Stimulated activated CD4-positive, alpha-beta T cell treated with anti-CD3 and anti-CD28 coated beads, Interleukin-1b, Interleukin-23, amount 100 ng/mL, for 24 hours (primary cell): ENCODE measurements at regions not wholly inside any gene's neighbourhood (a gene's known extent, or its start where the extent isn't known, plus 50 kb on each side); places are given as distances from the start of the nearest gene placed in this dataset.

ENCODE experiments used
- DNase-seq, 4 experiments: peaks; one replicate each; pipeline ENCODE4 v3.0.0-alpha.2; 2020; ENCODE audit warnings: low read depth in 4 of 4, low spot score in 1 of 4

DNA sequence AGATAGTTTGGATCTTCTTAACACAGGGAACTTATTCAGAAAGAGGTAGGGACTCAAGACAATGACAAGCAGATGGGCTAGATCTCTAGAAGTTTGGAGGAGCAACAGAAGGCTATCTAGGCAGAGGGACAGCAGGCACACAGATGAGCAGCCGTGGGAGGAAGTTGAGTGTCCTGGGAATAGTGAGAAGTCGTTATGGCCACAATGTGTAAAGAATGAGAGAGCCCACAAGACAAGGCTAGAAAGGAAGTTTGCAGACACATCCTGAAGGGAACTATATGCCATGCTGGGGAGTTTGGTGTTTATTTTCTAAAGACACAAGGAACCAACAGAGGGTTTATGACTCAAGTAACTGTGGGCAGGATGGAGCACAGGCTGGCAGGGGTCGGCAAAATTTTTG is 160.6 kb downstream of the PALM2AKAP2 start:
- DNase-seq, result no peak

DNA sequence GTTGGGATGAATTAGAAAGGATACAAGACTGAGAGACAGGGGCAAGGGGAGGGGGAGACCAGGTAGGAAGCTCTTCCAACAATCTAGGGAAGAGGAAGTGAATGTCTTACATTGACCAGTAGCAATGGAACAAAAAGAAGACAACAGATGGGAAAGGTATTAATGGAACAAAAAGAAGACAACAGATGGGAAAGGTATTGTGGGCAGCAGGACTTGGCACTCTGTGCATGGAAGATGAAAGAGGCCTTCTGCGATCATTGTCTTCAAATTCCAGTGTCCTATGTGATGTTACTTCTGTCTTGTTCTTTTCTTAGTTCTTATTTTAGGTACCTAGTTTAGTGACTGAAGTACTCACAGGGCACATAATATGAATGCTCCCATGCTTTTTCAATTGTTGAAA is 161.8 kb downstream of the PALM2AKAP2 start:
- no peak for DNase-seq

DNA sequence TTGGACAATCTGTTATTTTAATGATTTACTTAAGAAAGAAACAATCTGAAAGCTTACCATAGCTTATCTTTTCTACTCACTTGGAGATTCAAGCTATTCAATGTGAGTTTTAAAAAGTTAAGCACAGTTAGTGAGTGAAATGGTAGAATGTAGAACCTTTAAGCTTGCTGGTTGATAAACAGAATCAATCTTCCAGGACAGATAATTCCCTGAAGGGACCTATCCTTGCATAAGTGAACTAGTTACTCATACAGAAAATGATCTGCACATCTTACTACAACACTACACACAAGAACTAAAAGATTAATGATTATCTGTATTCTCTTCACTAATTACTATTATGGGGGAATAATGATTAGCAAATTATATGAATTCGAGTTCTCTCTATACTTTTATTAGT is 165.6 kb downstream of the PALM2AKAP2 start:
- DNase-seq, result no peak

DNA sequence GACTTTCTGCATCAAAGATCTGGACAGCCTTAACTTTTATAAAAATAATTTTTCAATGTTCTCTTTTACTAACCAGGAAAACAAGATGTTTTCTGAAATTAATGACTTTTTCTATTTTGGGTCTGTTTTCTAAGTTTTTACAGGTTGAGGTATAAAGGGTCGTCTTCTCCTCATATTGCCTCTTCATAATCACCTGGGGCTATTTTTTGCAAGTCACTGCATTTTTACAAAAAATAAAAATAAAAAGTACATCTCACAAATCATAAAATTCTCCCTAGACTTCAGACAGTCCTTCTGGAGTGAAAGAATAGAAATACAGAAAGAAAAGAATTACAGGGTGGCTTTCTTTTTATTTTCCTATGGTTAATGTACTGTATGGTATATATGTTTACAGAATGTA is 168.5 kb downstream of the PALM2AKAP2 start:
- no peak for DNase-seq

DNA sequence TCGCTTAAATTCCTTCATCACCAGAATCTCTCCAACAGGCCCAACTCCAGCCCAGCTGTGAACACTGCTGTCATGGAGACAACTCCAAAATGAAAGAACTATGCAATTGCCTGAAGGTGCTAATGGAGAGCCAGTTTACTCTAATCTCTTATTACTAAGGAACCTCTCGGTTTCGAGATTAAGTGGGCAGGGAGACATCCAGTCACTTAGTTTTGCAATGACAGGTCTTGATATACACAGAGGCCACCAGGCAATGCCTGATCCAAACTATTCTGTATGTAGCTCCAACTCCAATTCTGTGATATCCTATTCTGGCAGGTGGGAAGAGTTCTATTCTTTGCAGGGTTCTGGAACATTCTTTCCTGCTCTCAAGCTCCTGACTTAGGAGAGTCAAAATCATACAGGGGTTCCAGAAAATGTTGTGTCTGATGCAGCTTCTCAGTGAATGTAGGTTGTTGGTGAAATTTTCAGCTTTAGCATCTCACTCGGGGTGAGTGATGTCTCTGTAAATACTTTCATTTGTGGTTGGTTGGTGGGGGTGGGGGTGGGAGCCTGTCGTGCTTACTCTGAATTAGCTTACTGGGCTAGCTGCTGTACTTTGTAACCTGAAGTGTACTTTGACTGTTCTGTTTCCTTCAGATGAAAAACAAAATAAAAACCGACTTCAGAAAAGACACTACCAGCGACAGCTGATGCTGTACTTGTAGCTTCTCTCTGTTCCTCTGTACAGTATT is 170.9 kb downstream of the PALM2AKAP2 start:
- DNase-seq, result no peak

DNA sequence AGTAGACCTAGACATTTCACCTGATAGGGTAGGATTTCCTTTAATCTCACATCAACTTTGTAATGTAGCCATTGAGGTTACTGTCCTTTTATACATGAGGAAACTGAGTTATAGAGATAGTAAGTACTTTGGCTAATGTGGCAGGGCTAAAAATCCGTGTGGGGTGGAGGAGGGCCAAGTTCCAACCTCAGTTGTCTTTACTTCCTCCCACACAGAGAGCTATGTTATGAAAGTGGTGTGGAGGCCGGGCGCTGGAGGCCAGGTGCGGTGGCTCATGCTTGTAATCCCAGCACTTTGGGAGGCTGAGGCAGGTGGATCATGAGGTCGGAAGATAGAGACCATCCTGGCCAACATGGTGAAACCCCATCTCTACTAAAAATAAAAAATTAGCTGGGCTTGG is 173.3 kb downstream of the PALM2AKAP2 start:
- no peak for DNase-seq

DNA sequence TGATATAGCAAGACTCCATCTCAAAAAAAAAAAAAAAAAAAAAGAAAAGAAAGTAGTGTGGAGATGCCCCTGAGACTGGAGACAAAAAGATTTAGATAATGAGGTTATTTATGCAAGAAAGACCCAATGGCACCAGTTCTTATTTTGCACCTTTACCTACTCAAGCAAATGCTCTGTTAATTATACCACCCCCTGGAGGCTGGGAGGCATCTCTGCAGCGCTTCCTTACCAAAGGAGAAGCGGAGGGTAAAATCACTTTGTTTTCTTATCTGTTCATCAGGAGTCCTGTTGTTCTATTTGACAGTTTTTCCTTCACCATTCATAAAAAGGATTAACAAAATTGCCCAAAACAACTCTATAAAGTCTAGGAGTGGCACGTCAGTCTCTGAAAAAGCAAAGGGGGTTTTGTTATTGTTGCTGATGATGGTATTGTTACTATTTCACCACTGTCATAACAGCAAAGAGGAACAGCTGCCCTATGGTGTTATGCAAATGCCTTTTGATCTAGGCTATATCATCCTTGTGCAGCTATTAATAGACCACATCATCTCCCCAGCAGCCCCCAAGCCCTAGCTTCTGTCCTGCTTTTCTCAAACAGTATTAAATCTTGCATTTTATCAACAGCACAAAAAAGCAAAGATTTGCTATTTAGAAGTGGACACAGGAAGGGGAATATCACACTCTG is 174.0 kb downstream of the PALM2AKAP2 start:
- DNase-seq, result no peak

DNA sequence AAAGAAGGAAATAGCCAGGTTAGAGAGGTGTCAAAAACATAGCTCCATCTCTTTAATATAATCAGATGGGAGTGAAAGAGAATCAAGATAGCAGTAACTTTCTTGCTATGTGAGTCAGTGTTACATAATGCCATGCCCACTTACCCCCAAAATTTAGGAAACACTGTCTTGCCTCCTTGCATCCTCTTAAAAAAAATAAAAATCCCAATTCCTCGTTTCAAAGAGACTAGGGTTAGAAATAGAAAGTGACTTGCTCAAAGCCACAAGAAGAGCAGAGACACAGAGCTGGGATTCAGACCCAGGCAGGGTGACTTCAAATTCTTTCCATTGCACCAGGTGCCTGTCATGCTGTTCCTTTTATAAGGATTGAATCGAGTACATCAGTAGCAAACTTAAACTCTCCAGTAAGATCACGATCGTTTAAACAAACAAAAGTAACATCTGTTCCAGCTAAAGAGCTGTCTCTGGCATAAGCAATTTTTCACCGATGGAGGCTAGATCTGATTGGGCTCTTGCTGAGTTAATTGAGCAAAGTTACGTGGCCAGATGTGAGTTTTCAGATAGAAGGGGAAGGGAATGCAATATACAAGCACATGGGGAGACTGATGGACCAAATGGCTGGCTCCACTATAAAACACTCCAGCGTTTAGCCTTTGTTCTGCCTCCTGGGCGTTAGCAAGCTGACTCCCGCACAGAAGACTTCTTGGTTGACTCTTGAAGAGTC is 176.9 kb downstream of the PALM2AKAP2 start:
- no peak for DNase-seq

DNA sequence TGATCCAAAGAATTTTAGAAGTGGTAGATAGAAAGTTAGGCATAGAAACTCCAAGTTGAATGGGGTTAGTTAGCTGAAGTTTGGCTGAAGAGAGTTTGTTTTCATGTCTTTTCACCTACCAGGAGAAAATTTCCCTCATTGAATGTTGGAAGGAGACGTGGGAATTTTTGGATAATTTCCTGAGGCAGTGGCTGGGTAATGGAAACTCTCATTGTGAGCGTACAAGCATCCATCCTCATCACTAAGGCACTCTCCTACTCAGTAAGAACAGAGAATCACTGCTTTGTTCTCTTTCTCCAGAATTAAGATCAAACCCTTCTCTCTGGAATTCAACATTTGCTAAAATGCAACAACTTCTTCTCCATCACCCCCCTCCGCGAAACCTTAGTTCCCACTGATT is 179.7 kb downstream of the PALM2AKAP2 start:
- no peak for DNase-seq

DNA sequence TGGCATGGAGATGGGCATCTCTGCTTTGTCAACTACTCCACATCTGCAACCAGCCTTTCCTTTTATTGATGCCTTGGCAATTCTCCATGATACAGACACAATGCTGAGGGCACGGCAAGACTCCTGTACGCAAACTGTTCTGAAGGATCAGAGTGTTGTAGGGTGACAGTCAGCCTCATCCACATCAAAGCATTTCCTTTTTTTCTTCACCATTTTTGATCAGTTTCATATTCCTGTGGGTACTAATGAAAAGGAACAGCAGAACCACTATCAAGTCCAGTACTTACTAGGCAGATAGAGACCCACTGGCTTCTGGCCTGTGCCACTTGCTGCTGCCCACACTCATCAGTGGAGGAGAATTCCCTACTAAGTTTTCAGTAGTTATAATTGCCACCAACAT is 181.6 kb downstream of the PALM2AKAP2 start:
- DNase-seq, result no peak

DNA sequence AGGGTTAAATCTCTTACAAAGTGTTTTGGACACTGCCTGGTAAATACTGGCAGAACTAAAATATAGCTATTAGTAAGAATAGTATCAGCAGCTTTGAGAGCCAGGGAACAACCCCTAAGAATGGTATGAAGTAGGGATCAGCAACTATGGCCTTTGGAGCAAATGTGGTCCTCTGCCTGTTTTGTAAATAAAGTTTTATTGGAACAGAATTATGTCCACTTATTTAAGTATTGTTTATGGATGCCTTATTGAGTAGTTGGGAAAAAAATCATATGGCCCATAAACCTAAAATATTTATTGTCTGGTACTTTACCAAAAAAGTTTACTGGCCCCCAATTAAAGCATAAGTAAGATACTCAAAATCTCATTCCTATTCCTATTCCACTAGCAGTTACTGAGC is 182.2 kb downstream of the PALM2AKAP2 start:
- no peak for DNase-seq

DNA sequence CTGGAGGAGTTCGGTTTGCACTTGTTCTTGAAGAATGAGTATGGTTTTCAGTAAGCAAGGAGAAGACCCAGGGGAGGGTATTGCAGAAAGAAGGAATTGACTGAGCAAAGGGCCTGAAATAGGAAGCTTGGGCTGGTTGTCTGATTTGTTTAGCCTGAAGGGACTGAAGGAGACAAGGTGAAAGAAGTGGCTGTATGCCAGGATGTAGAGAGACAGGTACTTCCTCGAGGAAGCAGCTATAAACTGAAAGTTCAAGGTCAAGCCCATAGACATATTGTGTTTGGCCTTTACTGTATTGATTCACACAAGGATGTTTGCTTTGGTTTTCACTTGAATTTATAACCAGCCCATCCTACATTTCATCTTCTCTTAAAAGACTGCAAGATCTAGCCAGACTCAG is 183.1 kb downstream of the PALM2AKAP2 start:
- no peak for DNase-seq

DNA sequence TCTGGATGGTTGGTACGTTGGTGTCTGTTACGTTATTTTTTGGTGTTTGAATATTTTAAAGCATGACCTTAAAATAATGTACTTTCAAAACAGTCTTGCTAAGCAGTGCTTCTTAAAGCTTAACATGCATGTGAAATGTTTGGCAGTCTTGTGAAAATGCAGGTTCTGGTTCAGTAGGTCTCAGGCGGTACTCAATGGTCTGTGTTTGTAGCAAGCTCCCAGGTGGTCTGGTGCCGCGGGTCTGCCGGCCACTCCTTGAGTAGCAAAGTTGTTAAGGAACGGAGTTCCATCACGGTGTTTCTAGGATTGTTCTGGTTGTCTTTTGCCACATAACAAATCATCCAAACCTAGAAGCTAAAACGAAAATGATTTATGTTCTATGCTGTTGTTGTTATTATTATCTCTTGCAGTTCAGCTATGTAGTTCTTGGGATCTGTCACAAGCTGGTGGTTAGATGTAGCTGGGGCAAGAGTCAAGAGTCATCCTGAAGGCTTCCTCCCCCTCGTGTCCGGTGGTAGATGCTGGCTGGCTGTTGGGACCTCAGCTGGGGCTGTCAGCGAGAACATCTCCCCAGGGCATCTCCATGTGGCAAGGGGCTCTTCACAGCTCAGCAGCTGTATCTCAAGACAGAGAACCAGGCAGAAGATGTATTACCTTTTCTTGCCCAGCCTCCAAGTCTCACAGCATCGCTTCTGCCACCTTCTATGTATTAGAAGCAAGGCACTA is 186.8 kb downstream of the PALM2AKAP2 start:
- no peak for DNase-seq

DNA sequence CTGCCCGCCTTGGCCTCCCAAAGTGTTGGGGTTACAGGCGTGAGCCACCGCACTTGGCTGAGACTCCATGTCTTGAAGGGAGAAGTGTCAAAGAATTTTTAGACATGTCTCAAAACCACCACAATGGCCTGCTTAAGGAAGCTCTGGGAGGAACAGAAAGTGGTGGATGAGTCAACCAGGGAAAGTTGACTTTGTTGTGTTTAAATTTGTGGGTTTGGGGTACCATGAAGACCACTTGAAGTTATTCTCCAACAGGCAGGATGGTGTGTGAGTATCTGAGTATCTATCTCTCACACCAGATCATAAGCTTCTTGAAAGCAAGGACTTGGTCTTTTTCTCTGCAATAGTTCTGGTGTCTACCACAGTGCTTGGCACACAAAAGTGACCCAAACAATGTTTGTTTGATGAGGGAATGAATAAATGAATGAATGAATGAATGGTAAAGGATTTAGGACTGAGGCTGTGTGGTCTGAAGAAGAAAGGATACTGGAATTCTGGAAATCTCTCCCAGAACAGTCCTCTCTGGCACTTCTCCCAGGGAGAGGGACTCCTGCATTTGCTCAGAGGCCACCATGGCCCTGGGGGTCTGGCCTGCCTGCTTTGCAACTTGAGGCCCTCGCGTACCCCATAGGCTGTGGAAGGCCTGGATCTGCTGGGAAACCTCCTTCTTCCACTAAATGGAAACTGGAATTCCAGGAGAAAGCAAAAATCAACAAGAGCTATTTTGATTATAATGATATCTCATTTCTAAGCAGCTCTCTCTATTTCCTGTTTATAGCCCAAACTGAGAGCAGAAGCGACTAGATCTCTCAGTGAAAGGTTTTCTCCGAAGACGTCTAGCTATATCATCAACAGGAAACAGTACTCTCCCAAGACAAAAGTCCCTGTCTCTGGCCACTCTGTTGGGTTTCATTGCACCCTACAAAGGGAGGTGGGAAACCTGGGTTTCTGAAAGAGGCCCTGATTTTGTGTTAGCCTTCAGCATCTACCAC is 187.9 kb downstream of the PALM2AKAP2 start:
- DNase-seq, result no peak

DNA sequence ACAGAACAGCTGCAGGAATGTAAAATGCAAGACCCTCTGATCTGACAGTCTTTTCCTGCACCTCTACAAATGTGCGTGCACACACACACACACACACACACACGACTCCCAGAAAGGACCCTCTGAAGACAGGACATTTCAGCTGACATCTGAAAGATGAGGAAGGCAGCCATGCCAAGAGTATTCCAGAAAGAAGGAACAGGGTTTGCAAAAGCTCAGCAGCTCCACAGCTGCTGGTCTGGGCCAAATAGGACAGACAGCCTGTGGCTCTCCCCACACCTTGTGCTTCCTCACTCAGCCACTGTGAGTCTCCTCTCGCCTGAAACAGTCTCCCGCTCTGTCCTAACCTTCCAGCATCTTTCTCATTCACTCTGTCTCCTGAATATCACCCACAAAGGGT is 189.0 kb downstream of the PALM2AKAP2 start:
- no peak for DNase-seq

DNA sequence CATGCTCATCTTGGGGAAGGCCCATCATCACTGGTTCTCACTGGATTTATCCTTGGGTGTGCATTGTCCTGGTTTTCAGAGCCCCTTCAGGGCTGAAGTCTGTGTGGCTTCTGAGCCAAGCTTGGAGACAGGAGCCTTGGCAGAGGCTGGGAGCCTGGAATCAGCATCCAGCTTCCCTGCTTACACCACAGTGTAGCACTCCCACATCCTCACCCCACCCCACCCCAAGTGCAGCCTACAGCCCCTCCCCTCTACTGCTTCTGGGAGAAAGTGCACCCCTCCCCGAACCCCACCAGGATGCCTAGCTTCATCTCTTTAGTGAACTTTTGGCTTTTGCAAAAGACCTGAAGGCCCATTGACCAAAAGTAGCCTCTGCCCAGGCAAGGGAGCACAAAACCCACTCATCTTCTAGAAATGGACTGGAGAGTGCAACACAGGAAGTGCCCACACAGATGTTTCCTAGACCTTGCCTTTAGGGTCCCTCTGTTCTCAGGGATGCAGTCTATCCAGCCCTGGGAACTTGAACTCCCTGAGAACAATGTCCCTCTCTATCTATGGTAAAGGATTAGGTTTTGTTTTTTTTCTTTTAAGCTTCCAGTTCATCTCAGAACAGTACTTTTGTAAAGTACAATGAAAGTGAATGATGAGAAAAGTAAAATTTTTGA is 189.7 kb downstream of the PALM2AKAP2 start:
- no peak for DNase-seq

DNA sequence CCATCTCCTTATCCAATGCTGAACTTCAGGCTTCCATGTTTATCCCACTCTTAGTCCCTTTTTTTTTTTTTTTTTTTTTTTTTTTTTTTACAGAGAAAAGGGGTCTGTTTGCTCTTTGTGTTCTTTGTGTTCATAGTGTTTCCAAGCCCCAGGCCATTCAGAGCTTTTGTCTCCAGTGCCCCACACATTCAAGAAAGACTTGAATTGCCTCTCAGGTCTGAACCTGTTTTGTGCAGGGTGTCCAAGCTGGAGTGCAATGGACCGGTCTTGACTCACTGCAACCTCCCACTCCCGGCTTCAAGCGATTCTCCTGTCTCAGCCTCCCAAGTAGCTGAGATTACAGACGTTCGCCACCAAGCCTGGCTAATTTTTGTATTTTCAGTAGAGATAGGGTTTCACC is 191.2 kb downstream of the PALM2AKAP2 start:
- DNase-seq, result no peak

DNA sequence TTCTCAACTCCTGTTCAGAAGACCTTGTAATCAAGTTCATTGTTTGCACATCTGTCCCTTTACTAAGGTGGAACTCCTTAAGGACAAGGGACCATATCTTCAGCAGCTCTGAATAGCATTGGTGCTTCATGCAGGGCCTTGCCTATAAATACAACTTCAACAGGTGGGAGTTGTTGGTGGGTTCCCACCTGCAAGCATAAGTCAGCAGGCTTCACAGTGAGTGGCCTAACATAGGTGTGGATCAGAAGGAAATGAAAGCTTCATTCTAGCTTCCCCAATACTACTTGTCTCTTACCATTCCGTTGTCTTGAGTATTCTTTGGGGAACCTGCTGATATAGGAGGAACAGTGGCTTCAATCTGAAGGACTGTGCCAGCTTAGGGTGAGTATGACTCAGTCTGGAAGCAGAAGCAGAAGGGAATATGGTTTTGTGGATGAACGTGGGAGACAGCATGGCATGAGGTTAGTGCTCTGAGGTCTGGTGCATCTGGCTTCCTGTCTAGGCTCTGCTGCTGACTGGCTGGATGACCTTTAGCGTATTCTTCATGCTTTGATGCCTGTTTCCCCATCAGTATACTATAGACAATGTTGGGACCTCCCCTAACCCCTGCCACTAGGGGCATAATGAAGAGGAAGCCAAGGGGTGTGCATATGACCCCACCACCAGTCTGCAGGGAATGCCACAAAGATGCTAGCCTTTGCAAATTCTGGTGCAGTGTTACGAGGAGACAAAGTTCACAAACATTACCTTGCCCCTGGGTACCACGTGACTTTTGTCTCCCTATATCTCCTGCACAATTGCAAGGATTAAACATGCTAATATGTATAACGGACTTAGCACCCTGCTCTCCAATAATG is 192.3 kb downstream of the PALM2AKAP2 start:
- DNase-seq, result no peak

DNA sequence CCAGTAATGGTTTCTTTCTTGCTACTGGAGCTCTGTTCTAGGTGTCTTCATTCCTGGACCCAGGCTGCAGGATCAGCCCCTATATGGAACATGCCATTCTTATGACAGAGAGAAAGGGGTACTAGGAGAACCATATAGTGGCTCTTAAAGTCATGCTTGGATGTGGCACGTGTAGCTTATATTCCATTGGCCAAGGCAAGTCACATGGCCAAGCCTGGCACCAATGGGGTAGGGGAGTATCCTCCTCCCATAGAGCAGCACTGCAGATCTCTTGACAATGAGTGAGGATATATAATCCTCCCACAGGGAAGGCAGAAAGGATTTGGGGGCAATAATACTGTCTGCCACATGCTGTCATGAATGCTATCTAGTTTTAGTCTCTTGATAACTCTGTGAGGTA is 193.3 kb downstream of the PALM2AKAP2 start:
- DNase-seq, result no peak
